HG03159 (cell line): ENCODE measurements at regions not wholly inside any gene's neighbourhood (a gene's known extent, or its start where the extent isn't known, plus 50 kb on each side); places are given as distances from the start of the nearest gene placed in this dataset.
"Not testable (repeated sequence)": the region's sequence is repeated elsewhere in the genome, so short reads cannot be mapped to it uniquely, and the experiment has no call there.

Experiments used
- ATAC-seq: cut with Tn5 transposase; IDR thresholded peaks from one replicate; pipeline ENCODE4 v1.9.1; 2021; ENCODE audit warnings: mild to moderate bottlenecking, moderate library complexity; ENCODE audit not compliant: unreplicated experiment

- no peak for ATAC-seq
These were observed 321.5 kb upstream of the FAM78B start for GRCh38 chr1:166488327-166488726.

GRCh38 chr1:166489356-166489669, 322.5 kb upstream of the FAM78B start:
- ATAC-seq, result no peak

GRCh38 chr1:166489670-166490436, 323.1 kb upstream of the FAM78B start:
- peak; percentile 84 for ATAC-seq

- no peak for ATAC-seq
These were observed 323.7 kb upstream of the FAM78B start for GRCh38 chr1:166490437-166490991.

- ATAC-seq, result not testable (repeated sequence)
These were observed 327.0 kb upstream of the FAM78B start for GRCh38 chr1:166493765-166494164.

GRCh38 chr1:166507347-166507746, 331.9 kb upstream of the POGK start:
- no peak for ATAC-seq

GRCh38 chr1:166511761-166512160, 327.5 kb upstream of the POGK start:
- ATAC-seq, result no peak

GRCh38 chr1:166514067-166514466, 325.2 kb upstream of the POGK start:
- no peak for ATAC-seq

- ATAC-seq, result no peak
These were observed 311.5 kb upstream of the POGK start for GRCh38 chr1:166527752-166528151.

GRCh38 chr1:166538646-166539045, 300.6 kb upstream of the POGK start:
- no peak for ATAC-seq

- no peak for ATAC-seq
These were observed 295.2 kb upstream of the POGK start for GRCh38 chr1:166544036-166544435.

GRCh38 chr1:166544561-166544960, 294.7 kb upstream of the POGK start:
- ATAC-seq, result no peak

GRCh38 chr1:166552706-166553105, 286.6 kb upstream of the POGK start:
- ATAC-seq, result no peak

GRCh38 chr1:166570954-166571353, 268.3 kb upstream of the POGK start:
- no peak for ATAC-seq

- no peak for ATAC-seq
These were observed 266.1 kb upstream of the POGK start for GRCh38 chr1:166573199-166573598.

- ATAC-seq, result no peak
These were observed 259.4 kb upstream of the POGK start for GRCh38 chr1:166579557-166580501.

GRCh38 chr1:166588741-166589140, 250.5 kb upstream of the POGK start:
- no peak for ATAC-seq

- no peak for ATAC-seq
These were observed 249.1 kb upstream of the POGK start for GRCh38 chr1:166590161-166590560.

GRCh38 chr1:166594646-166595045, 244.6 kb upstream of the POGK start:
- no peak for ATAC-seq

GRCh38 chr1:166597516-166597915, 241.8 kb upstream of the POGK start:
- ATAC-seq, result no peak

- no peak for ATAC-seq
These were observed 238.7 kb upstream of the POGK start for GRCh38 chr1:166600574-166600973.
